BLaER1 treated with 17β-estradiol and CSF1 and Interleukin-3, amounts not matched to agents 10 nM and 100 nM (cell line): ENCODE measurements at regions not wholly inside any gene's neighbourhood (a gene's known extent, or its start where the extent isn't known, plus 50 kb on each side); places are given as distances from the start of the nearest gene placed in this dataset.
"Not testable (repeated sequence)": the region's sequence is repeated elsewhere in the genome, so short reads cannot be mapped to it uniquely, and the experiment has no call there.

Experiments used
- H3K27ac ChIP-seq, 11 experiments: shearing (Covaris generic); formaldehyde crosslinking; 2 replicates each; pipeline ENCODE4 v1.8.1; 2022
- H3K27me3 ChIP-seq, 11 experiments: shearing (Covaris generic); formaldehyde crosslinking; 2 replicates each; pipeline ENCODE4 v1.8.1; 2022
- H3K36me3 ChIP-seq, 11 experiments: shearing (Covaris generic); formaldehyde crosslinking; 2 replicates each; pipeline ENCODE4 v1.8.1; 2022
- H3K4me1 ChIP-seq, 10 experiments: shearing (Covaris generic); formaldehyde crosslinking; 2 replicates each; pipeline ENCODE4 v1.8.1; 2022
- H3K4me2 ChIP-seq, 11 experiments: shearing (Covaris generic); formaldehyde crosslinking; 2 replicates each; pipeline ENCODE4 v1.8.1; 2022
- H3K4me3 ChIP-seq, 10 experiments: shearing (Covaris generic); formaldehyde crosslinking; 2 replicates each; pipeline ENCODE4 v1.8.1; 2022
- H3K9ac ChIP-seq, 11 experiments: shearing (Covaris generic); formaldehyde crosslinking; 2 replicates each; pipeline ENCODE4 v1.8.1; 2022
- H3K9me3 ChIP-seq, 11 experiments: shearing (Covaris generic); formaldehyde crosslinking; replicated peaks in 1 of 11; 2 replicates each; pipeline ENCODE4 v1.8.1; 2022
- H4K20me1 ChIP-seq, 11 experiments: shearing (Covaris generic); formaldehyde crosslinking; 2 replicates each; pipeline ENCODE4 v1.8.1; 2022
- Cebpa-rat ChIP-seq, 11 experiments: shearing (Covaris generic); IDR thresholded peaks; 2 replicates each; pipeline ENCODE4 v1.8.1; 2022

DNA sequence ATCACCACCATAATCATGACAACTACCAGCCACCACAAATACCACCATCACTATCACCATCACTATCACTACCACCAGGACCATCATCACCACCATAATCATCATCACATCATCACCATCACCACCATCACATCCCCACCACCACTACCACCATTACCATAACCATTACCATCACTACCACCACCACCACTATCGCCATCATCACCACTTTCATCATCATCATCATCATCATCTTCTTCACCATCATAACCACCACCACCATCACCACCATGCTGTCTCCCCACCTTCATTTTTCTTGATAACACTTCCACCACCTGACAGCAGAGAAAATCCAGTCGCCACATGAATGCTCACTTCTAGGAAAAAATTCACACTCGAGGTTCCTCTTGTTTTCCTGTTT, 253.6 kb downstream of the ANKRD60 start:
- Histone ChIP-seq H3K36me3 (no peaks in the 10 kb centered on the region), H3K4me1 (peaks cover 0 to 24% (median 18%) of the 10 kb centered on the region in 10 experiments; a peak in 16 of 20 replicates), H3K9me3 (no peaks in the 10 kb centered on the region), H3K9ac (no peak overlapping the region), H4K20me1 (no peaks in the 10 kb centered on the region; a peak in 1 of 22 replicates), H3K4me2 (no peak overlapping the region), H3K4me3 (no peak overlapping the region), H3K27me3 (no peaks in the 10 kb centered on the region), H3K27ac (no peak overlapping the region)
- no peak for TF ChIP-seq Cebpa-rat (IDR thresholded peaks at IDR 0.05)

DNA sequence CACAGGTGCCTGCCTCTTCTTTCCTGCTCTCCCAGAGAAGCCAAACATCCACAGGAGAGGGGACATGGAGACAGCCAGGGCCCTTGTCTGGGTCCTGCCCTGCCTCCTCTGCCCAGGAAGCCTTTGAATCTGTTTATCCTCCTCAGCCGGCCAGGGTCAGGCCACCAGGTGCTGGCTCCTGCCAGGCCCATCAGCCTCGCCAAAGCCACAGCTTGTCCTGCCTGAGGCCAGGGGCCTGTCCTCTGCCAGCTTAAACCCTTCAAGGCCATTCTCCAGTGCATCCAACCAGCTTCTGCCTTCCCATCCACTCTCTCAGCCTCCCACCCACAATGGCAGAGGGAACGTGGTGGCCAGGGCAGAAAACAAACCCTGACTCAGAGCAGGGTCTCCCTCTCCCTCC, 254.6 kb downstream of the ANKRD60 start:
- Histone ChIP-seq H3K9me3 (no peaks in the 10 kb centered on the region), H3K4me1 (peaks cover 0 to 28% (median 19%) of the 10 kb centered on the region in 10 experiments; a peak in 16 of 20 replicates), H3K4me2 (no peak overlapping the region), H3K27ac (no peak overlapping the region), H4K20me1 (no peaks in the 10 kb centered on the region; a peak in 1 of 22 replicates), H3K9ac (no peak overlapping the region), H3K4me3 (no peak overlapping the region), H3K27me3 (no peaks in the 10 kb centered on the region), H3K36me3 (no peaks in the 10 kb centered on the region)
- TF ChIP-seq Cebpa-rat (IDR thresholded peaks at IDR 0.05): no peak

GRCh38 chr20:57971583-57971982, 256.9 kb downstream of the ANKRD60 start:
- H3K27ac ChIP-seq, H3K9me3 ChIP-seq, H3K4me3 ChIP-seq, H3K4me2 ChIP-seq, H3K36me3 ChIP-seq, H3K27me3 ChIP-seq, H4K20me1 ChIP-seq, H3K9ac ChIP-seq: not testable (repeated sequence)
- peaks cover 0 to 17% (median 8%) of the 10 kb centered on the region in 10 experiments; a peak in 11 of 20 replicates for H3K4me1 ChIP-seq

GRCh38 chr20:57970856-57971255, 257.6 kb downstream of the ANKRD60 start:
- no peaks in the 10 kb centered on the region for H3K9me3 ChIP-seq
- H3K4me1 ChIP-seq: peaks cover 0 to 12% (median 7%) of the 10 kb centered on the region in 10 experiments; a peak in 8 of 20 replicates
- H4K20me1 ChIP-seq: no peaks in the 10 kb centered on the region
- H3K4me2 ChIP-seq: no peak overlapping the region
- no peak overlapping the region for H3K4me3 ChIP-seq
- no peak overlapping the region for H3K27ac ChIP-seq
- no peaks in the 10 kb centered on the region for H3K27me3 ChIP-seq
- H3K9ac ChIP-seq: no peak overlapping the region
- no peaks in the 10 kb centered on the region for H3K36me3 ChIP-seq
- no peak for TF ChIP-seq Cebpa-rat (IDR thresholded peaks at IDR 0.05)

DNA sequence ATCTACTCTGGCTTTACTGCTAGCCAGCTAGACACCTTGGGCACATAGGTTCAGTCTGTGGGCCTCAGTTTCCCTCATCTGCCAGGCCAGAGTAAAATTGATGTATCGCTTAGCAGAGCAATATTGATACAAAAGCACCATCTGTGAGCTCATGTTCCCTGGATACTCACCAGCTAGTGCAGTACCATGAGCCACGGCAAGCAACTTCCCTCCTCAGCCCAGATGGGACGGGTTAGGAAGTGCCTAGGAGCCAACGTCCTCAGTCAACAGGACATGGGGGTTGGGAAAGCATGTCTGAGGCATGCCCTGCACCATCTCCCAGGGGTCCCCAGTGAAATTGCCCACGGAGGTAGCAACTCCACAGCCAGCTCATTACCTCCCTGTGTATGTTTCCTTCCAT, 258.3 kb downstream of the ANKRD60 start:
- Histone ChIP-seq H3K4me2 (peak overlapping the region in 7 of 11 experiments; percentile 20 to 52 (median 27); a peak in 11 of 22 replicates), H3K9me3 (no peaks in the 10 kb centered on the region), H3K36me3 (no peaks in the 10 kb centered on the region), H3K4me1 (peaks cover 0 to 11% (median 6%) of the 10 kb centered on the region in 10 experiments; a peak in 8 of 20 replicates), H3K9ac (no peak overlapping the region), H3K27me3 (no peaks in the 10 kb centered on the region), H4K20me1 (no peaks in the 10 kb centered on the region), H3K4me3 (no peak overlapping the region), H3K27ac (no peak overlapping the region)
- no peak for TF ChIP-seq Cebpa-rat (IDR thresholded peaks at IDR 0.05)

- H3K4me2 ChIP-seq: no peak overlapping the region
- H3K9me3 ChIP-seq: no peaks in the 10 kb centered on the region
- H3K27me3 ChIP-seq: no peaks in the 10 kb centered on the region
- no peaks in the 10 kb centered on the region for H3K36me3 ChIP-seq
- H4K20me1 ChIP-seq: no peaks in the 10 kb centered on the region
- no peak overlapping the region for H3K27ac ChIP-seq
- no peak overlapping the region for H3K4me3 ChIP-seq
- no peak overlapping the region for H3K9ac ChIP-seq
- no peak for TF ChIP-seq Cebpa-rat (IDR thresholded peaks at IDR 0.05)
- peaks cover 0 to 11% (median 6%) of the 10 kb centered on the region in 10 experiments; a peak in 8 of 20 replicates for H3K4me1 ChIP-seq
Measured at GRCh38 chr20:57968120-57968519, 258.3 kb upstream of the PMEPA1 start.

- Histone ChIP-seq H3K4me1 (peaks cover 0 to 11% (median 6%) of the 10 kb centered on the region in 10 experiments; a peak in 8 of 20 replicates), H3K9ac (no peak overlapping the region), H3K4me2 (no peak overlapping the region), H4K20me1 (no peaks in the 10 kb centered on the region), H3K36me3 (no peaks in the 10 kb centered on the region), H3K27ac (no peak overlapping the region), H3K4me3 (no peak overlapping the region), H3K9me3 (no peaks in the 10 kb centered on the region), H3K27me3 (no peaks in the 10 kb centered on the region)
- TF ChIP-seq Cebpa-rat (IDR thresholded peaks at IDR 0.05): no peak
Measured at GRCh38 chr20:57967364-57967763, 257.5 kb upstream of the PMEPA1 start.

GRCh38 chr20:57966620-57967019, 256.8 kb upstream of the PMEPA1 start:
- Histone ChIP-seq H3K9me3 (no peaks in the 10 kb centered on the region), H3K4me2 (no peak overlapping the region), H3K4me3 (no peak overlapping the region), H3K9ac (no peak overlapping the region), H3K4me1 (peaks cover 0 to 11% (median 6%) of the 10 kb centered on the region in 10 experiments; a peak in 8 of 20 replicates), H4K20me1 (no peaks in the 10 kb centered on the region), H3K27ac (no peak overlapping the region), H3K36me3 (no peaks in the 10 kb centered on the region), H3K27me3 (no peaks in the 10 kb centered on the region)
- TF ChIP-seq Cebpa-rat (IDR thresholded peaks at IDR 0.05): no peak

- no peak for TF ChIP-seq Cebpa-rat (IDR thresholded peaks at IDR 0.05)
- Histone ChIP-seq H3K4me3 (no peak overlapping the region), H3K27ac (no peak overlapping the region), H3K27me3 (no peaks in the 10 kb centered on the region), H4K20me1 (no peaks in the 10 kb centered on the region), H3K4me2 (no peak overlapping the region), H3K36me3 (no peaks in the 10 kb centered on the region), H3K4me1 (peaks cover 0 to 10% (median 6%) of the 10 kb centered on the region in 10 experiments; a peak in 8 of 20 replicates), H3K9ac (no peak overlapping the region), H3K9me3 (no peaks in the 10 kb centered on the region)
Measured at GRCh38 chr20:57965441-57965840, 255.6 kb upstream of the PMEPA1 start.

DNA sequence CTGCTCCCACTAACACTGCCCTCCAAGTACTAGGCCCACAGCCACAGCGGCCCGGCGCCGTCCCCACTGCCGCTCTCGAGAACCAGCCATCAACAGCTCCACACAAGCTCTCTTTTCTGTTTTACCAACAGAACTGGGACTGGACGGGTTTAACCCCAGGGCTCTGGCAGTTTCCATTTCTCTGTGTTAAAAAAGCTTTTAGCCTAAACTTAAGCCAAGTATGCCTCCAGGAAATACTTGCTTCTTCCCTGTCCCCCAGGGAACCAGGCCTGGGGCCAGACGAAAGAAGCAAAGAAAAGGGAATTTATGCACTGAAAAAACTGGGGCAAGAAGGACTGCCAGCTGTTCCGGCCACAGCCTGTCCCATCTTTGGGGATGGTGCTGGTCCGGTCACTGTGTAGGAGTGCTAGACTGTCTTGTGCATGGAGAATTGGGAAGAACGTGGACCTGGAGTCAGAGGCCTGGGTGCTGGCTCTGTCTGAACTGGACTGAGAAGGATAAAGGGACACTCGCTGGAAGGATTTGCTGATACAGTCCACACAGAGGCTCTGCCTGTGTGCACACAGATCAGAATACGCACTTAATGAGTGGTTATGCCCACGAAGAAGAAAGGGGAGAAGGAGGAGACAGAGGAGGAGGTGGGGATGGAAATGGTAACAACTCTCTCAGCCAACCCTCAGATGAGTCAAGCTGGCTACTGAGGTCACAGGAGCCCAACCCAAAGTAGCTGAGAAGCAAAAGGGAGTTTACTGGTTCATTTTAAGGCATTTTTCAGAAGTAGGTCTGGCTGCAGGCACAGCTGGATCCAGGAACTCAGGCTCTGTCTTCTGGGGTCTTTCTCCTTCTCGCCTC, 254.4 kb upstream of the PMEPA1 start:
- Histone ChIP-seq H3K4me2 (no peak overlapping the region), H3K36me3 (no peaks in the 10 kb centered on the region), H3K9ac (no peak overlapping the region), H3K4me3 (no peak overlapping the region), H3K9me3 (no peaks in the 10 kb centered on the region), H4K20me1 (no peaks in the 10 kb centered on the region), H3K4me1 (no peaks in the 10 kb centered on the region), H3K27ac (no peak overlapping the region), H3K27me3 (no peaks in the 10 kb centered on the region)
- TF ChIP-seq Cebpa-rat (IDR thresholded peaks at IDR 0.05): no peak
